Karpas-422 (cell line): ENCODE measurements at regions not wholly inside any gene's neighbourhood (a gene's known extent, or its start where the extent isn't known, plus 50 kb on each side); places are given as distances from the start of the nearest gene placed in this dataset.

ENCODE experiments used
- DNase-seq: peaks from one replicate; pipeline ENCODE4 v3.0.0-alpha.2; 2015
- H2AFZ ChIP-seq: fragments of 200-600 bp; sonication (generic); 2 replicates; pipeline ENCODE4 v1.6.1; 2014; ENCODE audit warnings: antibody characterized with exemption, low read length, mixed read lengths
- H3K27ac ChIP-seq: fragments of 200-600 bp; sonication (generic); 2 replicates; pipeline ENCODE4 v1.5.1; 2014; ENCODE audit warnings: mild to moderate bottlenecking, low read length, moderate library complexity
- H3K27me3 ChIP-seq: fragments of 200-600 bp; sonication (generic); 2 replicates; pipeline ENCODE4 v1.6.1; 2014; ENCODE audit warnings: low read length, mixed read lengths
- H3K36me3 ChIP-seq: fragments of 200-600 bp; sonication (generic); 2 replicates; pipeline ENCODE4 v1.6.1; 2014; ENCODE audit warnings: low read length, mixed read lengths; ENCODE audit not compliant: insufficient read depth
- H3K4me1 ChIP-seq: fragments of 200-600 bp; sonication (generic); 2 replicates; pipeline ENCODE4 v1.6.1; 2014; ENCODE audit warnings: mild to moderate bottlenecking, low read length, mixed read lengths
- H3K4me2 ChIP-seq: fragments of 200-600 bp; sonication (generic); 2 replicates; pipeline ENCODE4 v1.6.1; 2014; ENCODE audit warnings: low read length, low read depth, mild to moderate bottlenecking; ENCODE audit not compliant: poor library complexity, severe bottlenecking
- H3K4me3 ChIP-seq: fragments of 200-600 bp; sonication (generic); 2 replicates; pipeline ENCODE4 v1.5.1; 2014; ENCODE audit warnings: mild to moderate bottlenecking, antibody characterized with exemption, low read length, mixed read lengths
- H3K79me2 ChIP-seq: fragments of 200-600 bp; sonication (generic); 2 replicates; pipeline ENCODE4 v1.6.1; 2014; ENCODE audit warnings: mild to moderate bottlenecking, low read length, mixed read lengths
- H3K9ac ChIP-seq: fragments of 200-600 bp; sonication (generic); 2 replicates; pipeline ENCODE4 v1.6.0; 2014; ENCODE audit warnings: low read length
- H3K9me2 ChIP-seq: fragments of 200-600 bp; sonication (generic), shearing (Covaris generic); replicated peaks from 2 replicates; pipeline ENCODE4 v1.6.0; 2014; ENCODE audit warnings: mild to moderate bottlenecking, low read length, moderate library complexity; ENCODE audit not compliant: insufficient read depth
- H3K9me3 ChIP-seq: fragments of 300-700, 200-600 bp; sonication (generic); 2 replicates; pipeline ENCODE4 v1.6.1; 2014; ENCODE audit warnings: low read length, mixed read lengths
- H4K20me1 ChIP-seq: fragments of 200-600 bp; sonication (generic); 2 replicates; pipeline ENCODE4 v1.6.1; 2014; ENCODE audit warnings: mild to moderate bottlenecking, antibody characterized with exemption, low read length, low read depth; ENCODE audit not compliant: insufficient read depth

DNA sequence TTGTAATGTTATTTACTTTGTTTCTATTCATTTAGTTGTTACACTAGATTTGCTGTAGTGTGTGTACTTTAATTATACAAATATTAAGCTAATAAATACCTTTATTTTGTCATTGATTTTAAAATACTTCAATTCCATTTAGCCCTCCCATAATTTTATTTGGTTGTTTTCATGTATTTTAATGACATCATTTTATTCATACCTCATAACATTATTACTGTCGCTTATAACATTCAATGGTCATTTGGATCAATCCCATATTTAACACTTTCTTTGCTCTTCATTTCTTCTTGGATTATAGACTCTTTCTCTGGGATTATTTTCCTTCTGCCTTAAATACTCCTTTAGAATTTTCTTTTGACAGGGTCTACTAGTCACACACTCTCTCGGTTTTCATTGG lies 86.6 kb upstream of the CAND1 start:
- H3K9ac ChIP-seq: no peak overlapping the region
- H3K4me3 ChIP-seq: no peak overlapping the region
- no peaks in the 10 kb centered on the region for H3K79me2 ChIP-seq
- no peak for DNase-seq
- H3K9me2 ChIP-seq: no peaks in the 10 kb centered on the region
- no peak overlapping the region for H3K4me2 ChIP-seq
- no peak overlapping the region for H3K27ac ChIP-seq
- H3K27me3 ChIP-seq: no peaks in the 10 kb centered on the region
- no peak overlapping the region for H2AFZ ChIP-seq
- no peaks in the 10 kb centered on the region for H3K4me1 ChIP-seq
- no peaks in the 10 kb centered on the region for H3K9me3 ChIP-seq
- no peaks in the 10 kb centered on the region for H4K20me1 ChIP-seq
- H3K36me3 ChIP-seq: no peaks in the 10 kb centered on the region

DNA sequence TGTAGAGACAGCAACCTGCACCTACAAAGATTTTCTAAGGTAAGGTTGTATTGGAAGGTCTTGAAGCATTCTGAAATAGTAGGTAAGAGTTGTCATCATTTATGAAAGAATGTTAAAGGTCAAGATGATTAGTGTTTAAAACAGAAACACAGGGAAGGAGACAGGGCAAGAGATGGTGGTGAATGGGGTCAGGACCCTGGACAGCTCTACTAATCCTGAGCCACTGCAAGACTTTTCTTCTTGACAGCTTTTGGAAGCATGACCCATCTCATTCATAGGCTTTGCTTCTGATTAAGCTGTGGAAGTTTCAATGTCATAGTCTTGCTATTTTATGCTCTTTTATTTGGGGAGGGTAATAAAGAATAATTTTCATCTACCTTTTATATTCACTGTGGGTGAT lies 75.5 kb upstream of the CAND1 start:
- DNase-seq: peak; percentile 71
- H3K27ac ChIP-seq: no peak overlapping the region

GRCh38 chr12:67200386-67200785 lies 68.8 kb upstream of the CAND1 start:
- H3K4me2 ChIP-seq: no peak overlapping the region

More for the DNA sequence above, 75.5 kb upstream of the CAND1 start:
- Histone ChIP-seq H3K4me2 (no peak overlapping the region), H3K9me2 (no peaks in the 10 kb centered on the region), H3K4me1 (no peaks in the 10 kb centered on the region), H3K79me2 (no peaks in the 10 kb centered on the region), H3K9ac (no peak overlapping the region), H2AFZ (no peak overlapping the region), H3K36me3 (no peaks in the 10 kb centered on the region), H4K20me1 (no peaks in the 10 kb centered on the region), H3K27me3 (no peaks in the 10 kb centered on the region), H3K4me3 (no peak overlapping the region), H3K9me3 (no peaks in the 10 kb centered on the region)

GRCh38 chr12:67202011-67202677 lies 67.0 kb upstream of the CAND1 start:
- H3K9me2 ChIP-seq: no peaks in the 10 kb centered on the region
- no peak for DNase-seq
- no peaks in the 10 kb centered on the region for H3K27me3 ChIP-seq
- H3K4me1 ChIP-seq: no peaks in the 10 kb centered on the region
- no peak overlapping the region for H3K4me3 ChIP-seq
- no peaks in the 10 kb centered on the region for H3K79me2 ChIP-seq
- no peaks in the 10 kb centered on the region for H3K36me3 ChIP-seq
- H3K27ac ChIP-seq: no peak overlapping the region
- no peak overlapping the region for H3K9ac ChIP-seq
- H3K9me3 ChIP-seq: no peaks in the 10 kb centered on the region
- no peak overlapping the region for H3K4me2 ChIP-seq
- H2AFZ ChIP-seq: no peak overlapping the region
- no peaks in the 10 kb centered on the region for H4K20me1 ChIP-seq

More at GRCh38 chr12:67200386-67200785, 68.8 kb upstream of the CAND1 start:
- Histone ChIP-seq H3K27me3 (no peaks in the 10 kb centered on the region), H3K4me1 (no peaks in the 10 kb centered on the region), H3K9me2 (no peaks in the 10 kb centered on the region), H3K27ac (no peak overlapping the region), H3K9me3 (no peaks in the 10 kb centered on the region), H3K36me3 (no peaks in the 10 kb centered on the region), H3K79me2 (no peaks in the 10 kb centered on the region), H2AFZ (no peak overlapping the region), H4K20me1 (no peaks in the 10 kb centered on the region), H3K4me3 (no peak overlapping the region), H3K9ac (no peak overlapping the region)
- no peak for DNase-seq

GRCh38 chr12:67202678-67203012 lies 66.5 kb upstream of the CAND1 start:
- H3K27ac ChIP-seq: no peak overlapping the region
- no peaks in the 10 kb centered on the region for H3K9me2 ChIP-seq
- no peaks in the 10 kb centered on the region for H3K36me3 ChIP-seq
- H4K20me1 ChIP-seq: no peaks in the 10 kb centered on the region
- no peak overlapping the region for H2AFZ ChIP-seq
- H3K4me1 ChIP-seq: no peaks in the 10 kb centered on the region
- no peak overlapping the region for H3K9ac ChIP-seq
- no peak overlapping the region for H3K4me3 ChIP-seq
- H3K9me3 ChIP-seq: no peaks in the 10 kb centered on the region
- no peaks in the 10 kb centered on the region for H3K79me2 ChIP-seq
- DNase-seq: no peak
- H3K27me3 ChIP-seq: no peaks in the 10 kb centered on the region
- no peak overlapping the region for H3K4me2 ChIP-seq

DNA sequence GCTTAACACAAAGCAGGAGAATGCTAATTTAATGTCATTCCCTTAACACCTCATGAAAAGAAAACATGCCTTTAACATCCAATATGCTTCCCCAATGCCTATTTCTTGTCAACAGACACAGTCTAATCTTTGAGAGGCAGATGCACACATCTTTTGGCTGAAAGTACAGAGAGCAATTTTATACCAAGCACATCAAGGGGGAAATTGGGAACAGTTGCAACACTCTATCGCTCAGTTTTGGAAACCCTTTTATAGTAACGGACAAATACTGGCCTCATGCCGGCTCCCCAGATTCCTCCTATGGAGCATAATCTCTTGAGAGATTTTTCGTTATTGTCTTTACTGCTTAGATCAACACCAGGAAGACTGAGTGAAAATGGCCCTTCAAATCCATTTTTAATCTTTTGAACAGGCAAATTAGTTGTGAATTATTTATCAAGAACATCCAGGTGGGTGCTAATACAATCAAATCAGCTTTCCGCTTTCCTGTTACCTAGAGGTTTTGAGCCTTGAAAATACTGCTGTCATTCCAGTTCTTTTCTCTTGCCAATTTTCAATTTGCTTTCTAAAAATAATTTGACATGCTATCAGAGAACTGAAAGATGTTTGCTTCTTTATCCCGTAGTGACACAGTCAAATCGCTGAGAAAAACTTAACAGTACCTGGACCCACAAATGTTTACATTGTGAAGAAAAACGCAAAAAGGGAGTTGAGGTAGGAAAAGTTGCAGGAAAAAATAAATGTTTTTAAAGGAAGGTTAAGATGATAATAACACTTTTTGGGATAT lies 60.7 kb upstream of the CAND1 start:
- H3K36me3 ChIP-seq: no peaks in the 10 kb centered on the region
- no peak overlapping the region for H3K9ac ChIP-seq
- H3K4me1 ChIP-seq: no peaks in the 10 kb centered on the region
- DNase-seq: no peak
- no peak overlapping the region for H3K4me3 ChIP-seq
- H2AFZ ChIP-seq: no peak overlapping the region
- no peaks in the 10 kb centered on the region for H3K79me2 ChIP-seq
- no peak overlapping the region for H3K27ac ChIP-seq
- H3K9me3 ChIP-seq: no peaks in the 10 kb centered on the region
- no peak overlapping the region for H3K4me2 ChIP-seq
- H3K9me2 ChIP-seq: no peaks in the 10 kb centered on the region
- H4K20me1 ChIP-seq: no peaks in the 10 kb centered on the region
- H3K27me3 ChIP-seq: no peaks in the 10 kb centered on the region

- DNase-seq: no peak
- H2AFZ ChIP-seq: no peak overlapping the region
- H3K27ac ChIP-seq: no peak overlapping the region
- H3K9me2 ChIP-seq: no peaks in the 10 kb centered on the region
- no peak overlapping the region for H3K9ac ChIP-seq
- no peaks in the 10 kb centered on the region for H4K20me1 ChIP-seq
- no peak overlapping the region for H3K4me3 ChIP-seq
- no peak overlapping the region for H3K4me2 ChIP-seq
- no peaks in the 10 kb centered on the region for H3K4me1 ChIP-seq
- H3K79me2 ChIP-seq: no peaks in the 10 kb centered on the region
- H3K9me3 ChIP-seq: no peaks in the 10 kb centered on the region
- H3K36me3 ChIP-seq: no peaks in the 10 kb centered on the region
- H3K27me3 ChIP-seq: no peaks in the 10 kb centered on the region
Measured at GRCh38 chr12:67211029-67211428, 58.1 kb upstream of the CAND1 start.

DNA sequence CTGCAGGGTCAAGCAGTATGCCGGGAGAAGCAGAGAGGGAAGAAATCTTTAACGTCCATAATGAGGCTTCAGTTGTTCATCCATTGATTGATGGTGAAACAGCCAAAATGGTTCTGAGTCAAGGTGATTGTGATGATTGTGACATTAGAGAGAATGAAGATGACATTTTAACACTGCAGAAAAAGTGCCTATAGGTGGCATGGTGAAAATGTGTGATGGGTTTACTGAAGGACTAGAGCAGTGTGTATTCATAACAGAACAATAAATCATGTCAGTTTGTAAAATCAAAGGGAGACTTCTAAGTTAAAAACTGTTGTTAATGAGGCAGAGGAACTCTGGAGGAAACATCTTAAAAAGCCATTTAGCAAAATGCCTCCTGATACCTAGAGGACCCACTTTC lies 57.7 kb upstream of the CAND1 start:
- no peaks in the 10 kb centered on the region for H4K20me1 ChIP-seq
- no peaks in the 10 kb centered on the region for H3K4me1 ChIP-seq
- no peaks in the 10 kb centered on the region for H3K27me3 ChIP-seq
- no peak for DNase-seq
- no peak overlapping the region for H3K4me2 ChIP-seq
- H3K27ac ChIP-seq: no peak overlapping the region
- H3K9me3 ChIP-seq: no peaks in the 10 kb centered on the region
- H3K9ac ChIP-seq: no peak overlapping the region
- no peaks in the 10 kb centered on the region for H3K79me2 ChIP-seq
- no peak overlapping the region for H2AFZ ChIP-seq
- H3K4me3 ChIP-seq: no peak overlapping the region
- H3K9me2 ChIP-seq: no peaks in the 10 kb centered on the region
- H3K36me3 ChIP-seq: no peaks in the 10 kb centered on the region
